ENCODE measurements at regions not wholly inside any gene's neighbourhood (a gene's known extent, or its start where the extent isn't known, plus 50 kb on each side); places are given as distances from the start of the nearest gene placed in this dataset.

- H4K20me1 ChIP-seq: no peaks in the 10 kb centered on the region
- H3K27me3 ChIP-seq: no peaks in the 10 kb centered on the region
- H3K9ac ChIP-seq: no peak overlapping the region
- no peaks in the 10 kb centered on the region for H3K9me3 ChIP-seq (replicated peaks in 1 of 11)
- no peak for TF ChIP-seq Cebpa-rat (IDR thresholded peaks at IDR 0.05)
- no peaks in the 10 kb centered on the region for H3K36me3 ChIP-seq
- H3K4me3 ChIP-seq: no peak overlapping the region
- peaks cover 0 to 6% (median 0%) of the 10 kb centered on the region in 10 experiments; a peak in 1 of 20 replicates for H3K4me1 ChIP-seq
- no peak overlapping the region for H3K27ac ChIP-seq
- H3K4me2 ChIP-seq: no peak overlapping the region
Observed at GRCh38 chr5:53817183-53817582, 256.7 kb downstream of the NDUFS4 start.

GRCh38 chr5:53819482-53819881, 259.0 kb downstream of the NDUFS4 start:
- no peaks in the 10 kb centered on the region for H3K36me3 ChIP-seq
- no peak overlapping the region for H3K4me2 ChIP-seq
- no peaks in the 10 kb centered on the region for H4K20me1 ChIP-seq
- H3K9me3 ChIP-seq (replicated peaks in 1 of 11): no peaks in the 10 kb centered on the region
- peaks cover 0 to 5% (median 0%) of the 10 kb centered on the region in 10 experiments; a peak in 1 of 20 replicates for H3K4me1 ChIP-seq
- H3K27me3 ChIP-seq: no peaks in the 10 kb centered on the region
- H3K4me3 ChIP-seq: no peak overlapping the region
- no peak overlapping the region for H3K27ac ChIP-seq
- no peak overlapping the region for H3K9ac ChIP-seq
- no peak for TF ChIP-seq Cebpa-rat (IDR thresholded peaks at IDR 0.05)

- Histone ChIP-seq H4K20me1 (no peaks in the 10 kb centered on the region), H3K36me3 (no peaks in the 10 kb centered on the region), H3K4me2 (no peak overlapping the region), H3K9me3 (replicated peaks in 1 of 11) (no peaks in the 10 kb centered on the region), H3K27me3 (no peaks in the 10 kb centered on the region), H3K4me1 (no peaks in the 10 kb centered on the region), H3K4me3 (no peak overlapping the region), H3K9ac (no peak overlapping the region), H3K27ac (no peak overlapping the region)
- no peak for TF ChIP-seq Cebpa-rat (IDR thresholded peaks at IDR 0.05)
Observed at GRCh38 chr5:53820119-53820801, 259.8 kb downstream of the NDUFS4 start.

- H4K20me1 ChIP-seq: no peaks in the 10 kb centered on the region
- no peak overlapping the region for H3K4me3 ChIP-seq
- no peak overlapping the region for H3K9ac ChIP-seq
- H3K36me3 ChIP-seq: no peaks in the 10 kb centered on the region
- H3K4me1 ChIP-seq: no peaks in the 10 kb centered on the region
- no peak for TF ChIP-seq Cebpa-rat (IDR thresholded peaks at IDR 0.05)
- no peak overlapping the region for H3K4me2 ChIP-seq
- no peaks in the 10 kb centered on the region for H3K27me3 ChIP-seq
- H3K27ac ChIP-seq: no peak overlapping the region
- no peaks in the 10 kb centered on the region for H3K9me3 ChIP-seq (replicated peaks in 1 of 11)
Observed at GRCh38 chr5:53820802-53821171, 260.3 kb downstream of the NDUFS4 start.

GRCh38 chr5:53825016-53825415, 264.6 kb downstream of the NDUFS4 start:
- no peaks in the 10 kb centered on the region for H3K27me3 ChIP-seq
- H3K9ac ChIP-seq: no peak overlapping the region
- H3K36me3 ChIP-seq: no peaks in the 10 kb centered on the region
- no peaks in the 10 kb centered on the region for H3K4me1 ChIP-seq
- no peaks in the 10 kb centered on the region for H4K20me1 ChIP-seq
- H3K27ac ChIP-seq: no peak overlapping the region
- H3K9me3 ChIP-seq (replicated peaks in 1 of 11): peaks cover 0 to 4% (median 0%) of the 10 kb centered on the region in 11 experiments; a peak in 5 of 22 replicates
- no peak overlapping the region for H3K4me2 ChIP-seq
- H3K4me3 ChIP-seq: no peak overlapping the region
- TF ChIP-seq Cebpa-rat (IDR thresholded peaks at IDR 0.05): no peak

GRCh38 chr5:53825926-53826325, 265.5 kb downstream of the NDUFS4 start:
- Histone ChIP-seq H4K20me1 (no peaks in the 10 kb centered on the region), H3K4me1 (no peaks in the 10 kb centered on the region), H3K36me3 (no peaks in the 10 kb centered on the region), H3K9ac (no peak overlapping the region), H3K27me3 (no peaks in the 10 kb centered on the region), H3K27ac (no peak overlapping the region), H3K9me3 (replicated peaks in 1 of 11) (peaks cover 3 to 13% (median 9%) of the 10 kb centered on the region in 11 experiments; a peak in 18 of 22 replicates), H3K4me2 (no peak overlapping the region), H3K4me3 (no peak overlapping the region)
- TF ChIP-seq Cebpa-rat (IDR thresholded peaks at IDR 0.05): no peak

GRCh38 chr5:53826504-53826903, 266.1 kb downstream of the NDUFS4 start:
- Histone ChIP-seq H3K4me2 (no peak overlapping the region), H3K9me3 (replicated peaks in 1 of 11) (peaks cover 9 to 18% (median 14%) of the 10 kb centered on the region in 11 experiments; a peak in 21 of 22 replicates), H3K27ac (no peak overlapping the region), H3K9ac (no peak overlapping the region), H3K27me3 (no peaks in the 10 kb centered on the region), H3K4me3 (no peak overlapping the region), H3K4me1 (no peaks in the 10 kb centered on the region), H3K36me3 (no peaks in the 10 kb centered on the region), H4K20me1 (no peaks in the 10 kb centered on the region)
- TF ChIP-seq Cebpa-rat (IDR thresholded peaks at IDR 0.05): no peak

GRCh38 chr5:53827211-53827651, 266.8 kb downstream of the NDUFS4 start:
- Histone ChIP-seq H3K4me3 (no peak overlapping the region), H3K27ac (no peak overlapping the region), H3K4me2 (no peak overlapping the region), H3K4me1 (no peaks in the 10 kb centered on the region), H3K9ac (no peak overlapping the region), H3K36me3 (no peaks in the 10 kb centered on the region), H3K9me3 (replicated peaks in 1 of 11) (peaks cover 10 to 23% (median 19%) of the 10 kb centered on the region in 11 experiments; a peak in 21 of 22 replicates), H3K27me3 (no peaks in the 10 kb centered on the region), H4K20me1 (no peaks in the 10 kb centered on the region)
- TF ChIP-seq Cebpa-rat (IDR thresholded peaks at IDR 0.05): no peak

- no peak overlapping the region for H3K4me3 ChIP-seq
- TF ChIP-seq Cebpa-rat (IDR thresholded peaks at IDR 0.05): no peak
- no peaks in the 10 kb centered on the region for H3K36me3 ChIP-seq
- H3K27me3 ChIP-seq: no peaks in the 10 kb centered on the region
- H3K4me1 ChIP-seq: peaks cover 0 to 12% (median 6%) of the 10 kb centered on the region in 10 experiments; a peak in 7 of 20 replicates
- H3K4me2 ChIP-seq: no peak overlapping the region
- H4K20me1 ChIP-seq: no peaks in the 10 kb centered on the region
- H3K9me3 ChIP-seq (replicated peaks in 1 of 11): peaks cover 10 to 28% (median 19%) of the 10 kb centered on the region in 11 experiments; a peak in 21 of 22 replicates
- no peak overlapping the region for H3K27ac ChIP-seq
- H3K9ac ChIP-seq: no peak overlapping the region
Observed at GRCh38 chr5:53831496-53831895, 271.1 kb downstream of the NDUFS4 start.
